Breast epithelium (tissue), 3 donors: ENCODE measurements at regions not wholly inside any gene's neighbourhood (a gene's known extent, or its start where the extent isn't known, plus 50 kb on each side); places are given as distances from the start of the nearest gene placed in this dataset.

Experiments
- POLR2A ChIP-seq: fragments of 450-650 bp; IDR thresholded peaks from one replicate; pipeline ENCODE4 v1.6.1; 2016; ENCODE audit warnings: antibody characterized with exemption, mild to moderate bottlenecking, moderate library complexity
- POLR2AphosphoS5 ChIP-seq, 3 donors: sonication (generic); formaldehyde crosslinking; IDR thresholded peaks; one replicate each; pipeline ENCODE4 v1.6.1; 2017; ENCODE audit warnings: antibody characterized with exemption in 3 of 3
- TF ChIP-seq, protein P1 (sequence below), 3 donors: fragments of 450-650 bp; IDR thresholded peaks; one replicate each; pipeline ENCODE4 v1.5.1; 2016 to 2017; ENCODE audit warnings: antibody characterized with exemption in 3 of 3, mild to moderate bottlenecking in 3 of 3, moderate library complexity in 3 of 3

DNA sequence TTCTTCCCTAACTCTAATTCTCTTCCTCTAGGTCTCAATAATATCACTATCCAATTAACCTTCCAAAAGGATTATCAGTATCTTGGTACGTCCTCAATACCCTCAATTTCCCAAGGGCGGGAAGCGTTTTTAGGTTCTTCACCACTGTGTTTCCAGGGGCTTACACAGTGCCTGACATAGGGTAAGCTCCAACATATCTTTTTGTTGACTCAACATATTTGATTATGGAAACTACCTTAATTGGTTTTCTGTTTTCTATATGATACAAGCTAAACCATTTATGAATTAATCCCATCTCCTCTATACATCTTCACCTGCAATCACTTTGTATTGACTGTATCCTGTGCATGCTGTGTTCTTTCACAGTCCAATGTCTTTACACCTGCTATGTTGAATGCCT lies 987.3 kb downstream of the GRID1 start:
- TF ChIP-seq POLR2A, result no peak
- TF ChIP-seq, protein P1, sequence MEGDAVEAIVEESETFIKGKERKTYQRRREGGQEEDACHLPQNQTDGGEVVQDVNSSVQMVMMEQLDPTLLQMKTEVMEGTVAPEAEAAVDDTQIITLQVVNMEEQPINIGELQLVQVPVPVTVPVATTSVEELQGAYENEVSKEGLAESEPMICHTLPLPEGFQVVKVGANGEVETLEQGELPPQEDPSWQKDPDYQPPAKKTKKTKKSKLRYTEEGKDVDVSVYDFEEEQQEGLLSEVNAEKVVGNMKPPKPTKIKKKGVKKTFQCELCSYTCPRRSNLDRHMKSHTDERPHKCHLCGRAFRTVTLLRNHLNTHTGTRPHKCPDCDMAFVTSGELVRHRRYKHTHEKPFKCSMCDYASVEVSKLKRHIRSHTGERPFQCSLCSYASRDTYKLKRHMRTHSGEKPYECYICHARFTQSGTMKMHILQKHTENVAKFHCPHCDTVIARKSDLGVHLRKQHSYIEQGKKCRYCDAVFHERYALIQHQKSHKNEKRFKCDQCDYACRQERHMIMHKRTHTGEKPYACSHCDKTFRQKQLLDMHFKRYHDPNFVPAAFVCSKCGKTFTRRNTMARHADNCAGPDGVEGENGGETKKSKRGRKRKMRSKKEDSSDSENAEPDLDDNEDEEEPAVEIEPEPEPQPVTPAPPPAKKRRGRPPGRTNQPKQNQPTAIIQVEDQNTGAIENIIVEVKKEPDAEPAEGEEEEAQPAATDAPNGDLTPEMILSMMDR (IDR thresholded peaks at IDR 0.05), result no peak
- TF ChIP-seq POLR2AphosphoS5 (IDR thresholded peaks at IDR 0.05), result no peak
